Ovary (tissue), 7 donors: ENCODE measurements at regions not wholly inside any gene's neighbourhood (a gene's known extent, or its start where the extent isn't known, plus 50 kb on each side); places are given as distances from the start of the nearest gene placed in this dataset.

ENCODE experiments used
- DNase-seq, 5 donors: peaks; one replicate each; pipeline ENCODE4 v3.0.0-alpha.2; 2019 to 2020
- H3K27ac ChIP-seq, 2 donors: fragments of 200-600 bp; one replicate each; pipeline versions ENCODE4 v1.5.1 to v1.8.0; 2019 to 2022
- H3K27me3 ChIP-seq: fragments of 200-600 bp; one replicate; pipeline ENCODE4 v1.8.0; 2022
- H3K36me3 ChIP-seq: fragments of 200-600 bp; sonication (generic); one replicate; pipeline ENCODE4 v1.5.1; 2019
- H3K4me1 ChIP-seq: one replicate; pipeline ENCODE4 v1.8.1; 2013; ENCODE audit warnings: mild to moderate bottlenecking, moderate library complexity; ENCODE audit not compliant: insufficient read depth
- H3K4me3 ChIP-seq: fragments of 200-600 bp; sonication (generic); one replicate; pipeline ENCODE4 v1.5.1; 2017
- H3K9me3 ChIP-seq, 2 donors: fragments of 200-600 bp in 1 of 2; sonication (generic) in 1 of 2; one replicate each; pipeline versions ENCODE4 v1.5.1 to v1.8.1; 2013 to 2019; ENCODE audit warnings: mild to moderate bottlenecking in 1 of 2, moderate library complexity in 1 of 2
- EP300 ChIP-seq: sonication (generic); formaldehyde crosslinking; IDR thresholded peaks from one replicate; pipeline ENCODE4 v1.6.1; 2017; ENCODE audit warnings: antibody characterized with exemption
- POLR2A ChIP-seq: fragments of 450-650 bp; IDR thresholded peaks from one replicate; pipeline ENCODE4 v1.6.1; 2017; ENCODE audit warnings: antibody characterized with exemption, mild to moderate bottlenecking, moderate library complexity
- WGBS, 3 donors: extraction: QIAGEN DNeasy Blood & Tissue Kit in 1 of 3; methylation state at CpG; one replicate each; pipeline versions ENCODE4 v1.1.5 to v1.1.7; 2013 to 2017; 5-methylcytosine and 5-hydroxymethylcytosine counted together
- intact Hi-C, 4 donors: fragments of 100-400 bp; cut with DNase I; formaldehyde crosslinking; loops; one replicate each; pipeline versions ENCODE4 v1.11.0 to v1.15.1; 2022 to 2023
- TF ChIP-seq, protein P1 (sequence below), 3 donors: fragments of 450-650 bp in 2 of 3; fragments of 200-600 bp in 1 of 3; IDR thresholded peaks; one replicate each; pipeline versions ENCODE4 v1.5.1 to v1.8.0; 2016 to 2022; ENCODE audit warnings: antibody characterized with exemption in 3 of 3, mild to moderate bottlenecking in 1 of 3
- donor health status: DM: no; HTN: no; CAD: no; lungs with moderate emphysema.
- donor health status: DM: no; HTN: no; CAD: no.
- donor health status: Bipolar disorder and iron deficiency.
- donor health status: DM: no; HTN: no; CAD: no.
- donor health status: DM: yes; HTN: yes; CAD: no.

DNA sequence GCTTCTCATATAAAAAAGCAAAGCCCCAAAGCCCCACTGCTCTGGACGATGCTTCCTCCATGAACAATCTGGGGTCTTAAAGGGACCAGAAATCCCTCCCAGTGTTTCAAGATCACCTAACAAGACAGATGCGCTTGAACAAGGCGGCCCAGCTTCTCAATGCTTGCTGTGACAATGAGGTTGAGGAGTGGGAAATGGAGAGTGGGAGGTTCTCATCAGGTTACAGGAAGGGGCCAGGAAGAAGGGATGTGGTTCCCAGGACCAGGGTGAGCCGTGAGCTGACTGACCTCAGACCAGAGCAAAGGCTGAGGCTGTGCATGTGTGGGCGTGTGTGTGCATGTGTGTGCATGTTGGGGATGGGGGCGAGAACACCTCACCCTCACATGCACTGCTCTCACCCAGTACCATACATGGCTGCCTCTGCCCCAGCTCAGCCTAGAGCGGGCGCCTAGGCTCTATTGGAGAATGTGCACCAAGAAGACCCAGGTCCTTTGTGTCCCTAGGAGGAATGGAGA is 220.8 kb upstream of the GPR26 start:
- Histone ChIP-seq H3K4me1 (no peaks in the 10 kb centered on the region), H3K36me3 (no peaks in the 10 kb centered on the region), H3K9me3 (peaks cover 0 to 3% of the 10 kb centered on the region in 2 donors), H3K4me3 (no peak overlapping the region), H3K27me3 (no peaks in the 10 kb centered on the region), H3K27ac (no peak overlapping the region)
- 70 to 72% (median 72%) methylated on average over 8 of the region's 8 CpGs for WGBS, 3 donors
- TF ChIP-seq, protein P1, sequence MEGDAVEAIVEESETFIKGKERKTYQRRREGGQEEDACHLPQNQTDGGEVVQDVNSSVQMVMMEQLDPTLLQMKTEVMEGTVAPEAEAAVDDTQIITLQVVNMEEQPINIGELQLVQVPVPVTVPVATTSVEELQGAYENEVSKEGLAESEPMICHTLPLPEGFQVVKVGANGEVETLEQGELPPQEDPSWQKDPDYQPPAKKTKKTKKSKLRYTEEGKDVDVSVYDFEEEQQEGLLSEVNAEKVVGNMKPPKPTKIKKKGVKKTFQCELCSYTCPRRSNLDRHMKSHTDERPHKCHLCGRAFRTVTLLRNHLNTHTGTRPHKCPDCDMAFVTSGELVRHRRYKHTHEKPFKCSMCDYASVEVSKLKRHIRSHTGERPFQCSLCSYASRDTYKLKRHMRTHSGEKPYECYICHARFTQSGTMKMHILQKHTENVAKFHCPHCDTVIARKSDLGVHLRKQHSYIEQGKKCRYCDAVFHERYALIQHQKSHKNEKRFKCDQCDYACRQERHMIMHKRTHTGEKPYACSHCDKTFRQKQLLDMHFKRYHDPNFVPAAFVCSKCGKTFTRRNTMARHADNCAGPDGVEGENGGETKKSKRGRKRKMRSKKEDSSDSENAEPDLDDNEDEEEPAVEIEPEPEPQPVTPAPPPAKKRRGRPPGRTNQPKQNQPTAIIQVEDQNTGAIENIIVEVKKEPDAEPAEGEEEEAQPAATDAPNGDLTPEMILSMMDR (IDR thresholded peaks at IDR 0.05): no peak
- TF ChIP-seq POLR2A: no peak
- TF ChIP-seq EP300: no peak
- intact Hi-C loops: no loop called here
- DNase-seq: no peak

DNA sequence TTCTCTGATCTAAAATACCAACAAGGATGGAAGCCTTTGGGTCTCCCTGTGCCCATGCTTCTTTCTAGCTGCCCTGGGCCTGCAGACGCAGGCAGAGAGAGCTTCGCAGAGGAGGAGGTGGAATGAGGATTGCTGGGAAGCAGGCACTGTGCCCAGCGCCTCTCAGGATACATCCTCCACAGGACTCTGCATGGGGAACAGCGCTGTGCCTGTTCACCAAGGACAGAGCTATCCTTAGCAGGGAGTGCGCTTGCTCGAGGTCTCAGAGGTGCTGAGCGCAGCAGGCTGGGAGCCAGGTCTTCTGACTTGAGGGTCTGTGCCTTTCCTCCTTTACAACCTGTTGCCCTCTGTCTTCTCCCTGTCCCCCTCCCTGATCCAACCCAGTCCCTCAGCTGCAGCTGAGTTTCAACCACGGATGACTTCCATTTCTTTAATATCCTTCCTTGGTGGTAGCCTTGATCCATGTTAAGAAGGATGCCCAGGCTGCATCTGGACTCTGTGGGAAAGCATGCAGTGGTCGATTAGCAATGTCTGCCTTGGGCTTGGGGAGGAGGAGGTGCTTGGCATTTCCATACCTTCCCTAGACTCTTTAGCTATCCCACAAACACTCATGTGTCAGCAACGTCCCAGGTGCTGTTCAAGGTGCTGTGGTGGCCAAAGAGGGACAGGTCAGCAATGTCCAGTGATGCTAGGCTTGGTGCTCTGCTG is 219.6 kb upstream of the GPR26 start:
- 62 to 67% (median 66%) methylated on average over 10 of the region's 10 CpGs for WGBS, 3 donors
- H3K36me3 ChIP-seq: no peaks in the 10 kb centered on the region
- peaks cover 0 to 3% of the 10 kb centered on the region in 2 donors for H3K9me3 ChIP-seq
- TF ChIP-seq POLR2A (no peak), EP300 (no peak)
- TF ChIP-seq, protein P1 (IDR thresholded peaks at IDR 0.05): no peak
- no peaks in the 10 kb centered on the region for H3K27me3 ChIP-seq
- intact Hi-C loops: no loop called here
- H3K4me3 ChIP-seq: no peak overlapping the region
- H3K4me1 ChIP-seq: no peaks in the 10 kb centered on the region
- no peak overlapping the region for H3K27ac ChIP-seq
- DNase-seq: no peak

DNA sequence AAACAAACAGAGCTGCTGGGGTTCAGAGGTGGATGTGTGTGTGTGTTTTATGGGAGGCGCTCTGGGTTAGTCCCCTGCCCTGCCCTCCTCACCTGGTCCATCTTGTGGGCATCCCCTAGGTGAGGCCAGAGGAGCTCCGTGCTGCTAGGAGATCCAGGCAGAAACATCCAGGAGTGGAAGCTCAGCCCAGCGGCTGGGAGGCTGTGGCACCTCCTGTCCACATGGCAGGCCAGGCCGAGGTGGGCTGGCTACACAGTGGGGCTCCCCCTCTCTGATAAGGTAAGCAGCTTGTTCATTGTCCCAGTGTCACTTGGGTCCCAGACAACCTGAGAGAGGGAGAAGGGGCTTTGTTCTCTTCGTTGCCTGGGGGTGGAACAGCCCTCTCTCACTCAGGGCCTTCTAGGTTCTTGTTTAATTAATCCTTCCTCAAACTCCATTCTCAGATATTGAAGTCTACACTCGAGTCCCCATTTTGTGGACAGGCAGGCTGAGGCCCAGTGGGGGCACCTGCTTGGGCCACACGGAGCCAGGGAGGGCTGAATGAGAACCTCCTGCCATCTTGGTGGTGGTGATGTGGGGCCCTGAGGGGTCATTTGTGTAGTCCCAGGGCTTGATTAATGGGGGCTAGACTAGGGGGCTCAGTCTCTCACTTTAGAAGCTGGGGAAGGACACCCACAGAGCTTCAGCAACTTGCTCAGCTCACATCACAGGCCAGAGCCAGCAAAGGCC is 216.8 kb upstream of the GPR26 start:
- intact Hi-C loops: no loop called here
- 68 to 81% (median 78%) methylated on average over 7 of the region's 7 CpGs for WGBS, 3 donors
- TF ChIP-seq POLR2A (no peak), EP300 (no peak)
- TF ChIP-seq, protein P1 (IDR thresholded peaks at IDR 0.05): no peak

DNA sequence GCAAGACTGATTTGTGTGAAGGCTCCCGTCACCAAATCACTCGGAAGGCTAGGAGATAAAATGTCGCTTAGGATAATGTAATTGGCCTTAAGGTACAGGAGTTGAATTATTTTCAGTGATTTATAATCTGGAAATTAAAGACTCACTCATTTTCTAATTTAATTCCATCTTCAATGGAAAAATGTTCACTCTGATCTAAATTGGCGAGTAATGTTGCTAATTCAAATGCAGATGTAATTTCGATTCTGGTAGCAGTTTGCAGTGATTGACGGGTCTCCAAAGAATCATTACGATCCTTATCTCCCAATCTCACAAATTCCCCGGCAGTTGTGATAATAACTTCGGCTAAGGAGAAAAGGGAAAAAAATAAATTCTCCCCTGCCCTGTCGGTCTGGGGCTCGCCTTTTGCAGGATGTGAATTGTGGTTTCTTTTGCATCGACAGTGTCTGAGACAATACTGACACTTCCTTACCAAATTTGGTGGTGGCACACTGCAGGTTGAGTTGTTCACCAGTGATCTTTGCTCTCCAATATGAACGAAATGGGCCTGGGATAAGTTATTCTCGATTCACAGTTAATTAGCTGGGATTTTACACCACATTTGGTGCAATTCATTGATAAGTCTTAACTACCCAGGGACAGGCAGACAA is 215.1 kb upstream of the GPR26 start:
- no peaks in the 10 kb centered on the region for H3K27me3 ChIP-seq
- no peak for TF ChIP-seq EP300
- TF ChIP-seq, protein P1 (IDR thresholded peaks at IDR 0.05): no peak
- no peak for TF ChIP-seq POLR2A
- no peak overlapping the region for H3K4me3 ChIP-seq
- 55 to 65% (median 56%) methylated on average over 14 of the region's 14 CpGs for WGBS, 3 donors
- H3K36me3 ChIP-seq: no peaks in the 10 kb centered on the region
- no peak overlapping the region for H3K27ac ChIP-seq
- no peak for DNase-seq
- no peaks in the 10 kb centered on the region for H3K4me1 ChIP-seq
- intact Hi-C loops: no loop called here
- peaks cover 0 to 3% of the 10 kb centered on the region in 2 donors for H3K9me3 ChIP-seq

More for the DNA sequence above, 216.8 kb upstream of the GPR26 start:
- H3K27ac ChIP-seq: no peak overlapping the region
- no peaks in the 10 kb centered on the region for H3K36me3 ChIP-seq
- H3K4me1 ChIP-seq: no peaks in the 10 kb centered on the region
- no peak overlapping the region for H3K4me3 ChIP-seq
- no peak for DNase-seq
- no peaks in the 10 kb centered on the region for H3K27me3 ChIP-seq
- H3K9me3 ChIP-seq: peaks cover 0 to 3% of the 10 kb centered on the region in 2 donors
